DND-41 (cell line): ENCODE measurements at regions not wholly inside any gene's neighbourhood (a gene's known extent, or its start where the extent isn't known, plus 50 kb on each side); places are given as distances from the start of the nearest gene placed in this dataset.

Source experiments
- EZH2 ChIP-seq: IDR thresholded peaks from 3 replicates; pipeline ENCODE4 v1.6.1; 2012; ENCODE audit warnings: borderline replicate concordance, low read depth, mild to moderate bottlenecking, moderate library complexity, low read length, inconsistent platforms; ENCODE audit not compliant: severe bottlenecking
- TF ChIP-seq, protein P1 (sequence below): IDR thresholded peaks from 2 replicates; pipeline ENCODE4 v1.5.1; 2012; ENCODE audit warnings: borderline replicate concordance, low read length, moderate library complexity, mild to moderate bottlenecking; ENCODE audit not compliant: poor library complexity, severe bottlenecking; ENCODE audit errors: extremely low read depth

DNA sequence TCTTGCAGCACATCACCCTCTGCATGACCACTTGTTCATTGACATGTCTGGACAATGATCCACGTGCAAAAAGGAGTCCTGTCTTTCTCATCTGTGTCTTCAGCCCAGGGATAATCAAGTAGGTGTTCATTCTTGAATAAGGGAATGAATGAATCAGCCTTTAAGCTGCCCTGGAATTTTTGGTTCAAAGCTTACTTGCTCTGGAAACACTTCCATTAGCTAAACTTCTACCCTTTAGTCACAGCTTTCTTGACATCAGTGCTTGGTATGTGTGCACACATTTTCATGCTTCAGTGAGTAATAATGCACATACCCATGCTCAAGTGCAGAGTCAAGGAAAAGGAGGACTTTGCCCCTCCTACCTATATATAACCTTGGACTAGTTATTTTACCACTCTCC is 103.0 kb upstream of the CDH13 start:
- TF ChIP-seq, protein P1, sequence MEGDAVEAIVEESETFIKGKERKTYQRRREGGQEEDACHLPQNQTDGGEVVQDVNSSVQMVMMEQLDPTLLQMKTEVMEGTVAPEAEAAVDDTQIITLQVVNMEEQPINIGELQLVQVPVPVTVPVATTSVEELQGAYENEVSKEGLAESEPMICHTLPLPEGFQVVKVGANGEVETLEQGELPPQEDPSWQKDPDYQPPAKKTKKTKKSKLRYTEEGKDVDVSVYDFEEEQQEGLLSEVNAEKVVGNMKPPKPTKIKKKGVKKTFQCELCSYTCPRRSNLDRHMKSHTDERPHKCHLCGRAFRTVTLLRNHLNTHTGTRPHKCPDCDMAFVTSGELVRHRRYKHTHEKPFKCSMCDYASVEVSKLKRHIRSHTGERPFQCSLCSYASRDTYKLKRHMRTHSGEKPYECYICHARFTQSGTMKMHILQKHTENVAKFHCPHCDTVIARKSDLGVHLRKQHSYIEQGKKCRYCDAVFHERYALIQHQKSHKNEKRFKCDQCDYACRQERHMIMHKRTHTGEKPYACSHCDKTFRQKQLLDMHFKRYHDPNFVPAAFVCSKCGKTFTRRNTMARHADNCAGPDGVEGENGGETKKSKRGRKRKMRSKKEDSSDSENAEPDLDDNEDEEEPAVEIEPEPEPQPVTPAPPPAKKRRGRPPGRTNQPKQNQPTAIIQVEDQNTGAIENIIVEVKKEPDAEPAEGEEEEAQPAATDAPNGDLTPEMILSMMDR: no peak
- no peak for TF ChIP-seq EZH2
